ENCODE measurements at regions not wholly inside any gene's neighbourhood (a gene's known extent, or its start where the extent isn't known, plus 50 kb on each side); places are given as distances from the start of the nearest gene placed in this dataset.
"Not testable (repeated sequence)": the region's sequence is repeated elsewhere in the genome, so short reads cannot be mapped to it uniquely, and the experiment has no call there.

DNA sequence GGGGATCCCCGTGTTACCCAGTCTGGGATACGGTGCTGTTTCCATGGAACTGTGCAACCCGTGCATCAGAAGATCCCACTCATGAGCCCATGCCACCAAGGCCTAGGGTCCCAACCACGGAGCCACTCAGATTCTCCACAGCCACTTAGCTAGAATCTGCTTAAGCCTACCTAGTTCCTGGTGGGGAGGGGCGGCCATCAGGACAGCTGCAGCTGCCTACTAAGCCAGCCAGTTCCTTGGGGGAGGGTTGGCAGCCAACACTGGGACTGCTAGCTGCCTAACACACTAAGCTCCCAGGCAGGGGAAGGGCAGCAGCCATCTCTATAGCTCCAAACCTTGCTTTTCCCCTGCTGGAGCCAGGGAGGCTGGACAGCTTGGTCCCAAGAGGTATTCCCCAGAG is 549.2 kb upstream of the BRINP3 start:
- no peak for DNase-seq

DNA sequence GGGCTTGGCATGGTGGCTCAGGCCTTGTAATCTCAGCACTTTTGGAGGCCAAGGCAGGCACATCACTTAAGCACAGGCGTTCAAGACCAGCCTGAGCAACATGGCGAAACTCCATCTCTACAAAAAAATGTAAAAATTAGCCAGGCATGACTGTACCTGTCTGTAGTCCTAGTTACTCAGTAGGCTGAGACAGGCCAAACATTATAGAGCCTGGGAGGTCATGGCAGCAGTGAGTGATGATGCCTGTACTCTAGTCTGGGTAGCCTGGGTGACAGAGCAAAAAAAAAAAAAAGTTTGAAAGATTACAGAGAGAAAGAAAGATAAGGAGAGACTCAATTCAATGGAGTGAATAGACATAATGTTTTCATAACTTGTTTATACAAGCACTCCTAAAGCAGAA is 556.5 kb upstream of the BRINP3 start:
- DNase-seq, result no peak

DNA sequence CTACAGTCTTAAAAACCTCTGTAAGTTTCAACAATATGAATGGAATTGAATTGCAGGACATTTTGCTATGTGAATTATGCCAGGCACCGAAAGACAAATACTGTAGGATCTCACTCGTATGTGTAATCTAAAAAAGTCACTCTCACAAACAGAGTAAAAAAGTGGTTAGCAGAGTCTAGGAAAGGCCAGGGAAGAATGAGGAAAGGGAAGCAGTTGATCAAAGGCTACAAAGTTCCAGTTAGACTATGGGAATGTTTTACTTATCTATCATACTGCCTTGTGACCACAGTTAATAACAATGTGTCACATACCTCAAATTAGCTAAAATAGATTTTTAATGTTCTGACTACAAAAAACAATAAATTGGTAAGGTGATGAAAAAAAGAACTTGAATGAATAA is 565.4 kb upstream of the BRINP3 start:
- no peak for DNase-seq

DNA sequence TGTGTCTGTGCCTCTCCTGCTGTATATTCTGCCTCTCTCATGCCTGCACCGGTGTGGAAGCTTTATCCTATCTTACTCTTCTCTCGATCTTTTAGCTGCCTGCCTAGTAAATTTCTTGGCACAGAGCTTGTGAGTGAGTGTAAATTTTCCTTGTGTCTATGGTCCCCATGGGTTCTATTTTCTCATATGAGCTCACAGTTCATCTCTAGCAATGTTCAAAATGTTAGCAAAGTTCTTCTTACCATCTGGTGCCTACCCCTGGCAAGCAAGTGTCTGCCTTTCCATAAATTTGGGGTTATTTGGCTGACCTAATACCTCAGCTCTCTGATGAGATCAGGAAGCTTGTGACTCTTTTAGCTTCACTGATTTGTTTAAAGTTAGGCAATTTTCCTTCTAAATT is 572.1 kb upstream of the BRINP3 start:
- peak; percentile 71 for DNase-seq

DNA sequence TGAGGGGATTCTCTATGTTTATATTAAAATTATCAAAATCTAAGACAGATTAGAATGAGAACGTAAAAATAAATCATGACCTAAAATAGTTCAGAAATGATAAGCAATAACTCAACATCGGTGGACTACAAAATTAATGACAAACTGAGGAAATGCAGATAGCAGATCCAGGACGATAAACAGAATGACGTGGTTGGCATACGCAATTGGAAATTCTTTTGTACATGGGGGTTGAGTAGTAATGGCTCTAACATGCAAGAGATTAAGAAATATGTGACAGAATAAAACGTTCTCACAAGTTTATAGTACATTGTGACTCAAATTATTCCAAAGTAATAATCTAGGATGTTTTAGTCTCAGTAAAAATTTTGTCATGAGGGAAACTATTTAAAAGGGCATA is 575.2 kb upstream of the BRINP3 start:
- no peak for DNase-seq

DNA sequence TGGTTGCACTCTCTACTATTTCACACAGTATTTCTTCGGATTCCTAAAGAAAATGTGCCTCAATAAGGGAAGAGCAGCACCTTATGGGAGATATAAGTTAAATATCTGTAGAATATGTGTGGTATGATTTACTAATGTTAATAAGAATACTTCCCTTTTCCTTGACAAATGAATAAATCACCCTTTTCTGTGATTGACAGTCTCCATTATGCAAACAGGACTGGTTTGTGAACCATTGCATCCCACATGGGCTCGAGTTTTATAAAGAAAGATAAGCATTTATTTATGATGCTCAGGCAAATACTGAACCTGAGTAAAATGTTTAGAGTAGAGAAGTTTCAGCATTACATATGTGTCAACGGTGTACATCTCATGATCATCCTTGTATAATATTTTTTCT is 587.7 kb upstream of the BRINP3 start:
- DNase-seq, result no peak

DNA sequence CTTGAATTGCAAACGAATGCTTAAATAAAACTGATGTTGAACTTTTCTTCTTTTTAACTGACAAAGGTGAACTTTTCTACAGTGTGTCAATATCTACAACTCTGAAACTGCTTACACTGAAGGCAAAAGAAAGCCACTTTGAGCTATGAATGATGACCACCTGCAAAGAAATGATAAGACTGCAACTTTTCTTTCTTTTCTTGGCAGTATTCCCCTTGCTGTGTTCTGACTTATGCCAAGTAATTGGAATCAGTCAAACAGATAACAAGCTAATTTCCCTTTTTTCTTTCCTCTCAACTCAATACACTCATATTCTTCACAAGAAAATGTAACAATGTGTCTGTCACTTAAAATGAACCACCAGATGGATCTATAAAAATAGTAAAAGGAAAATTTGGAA is 588.1 kb upstream of the BRINP3 start:
- DNase-seq, result no peak

DNA sequence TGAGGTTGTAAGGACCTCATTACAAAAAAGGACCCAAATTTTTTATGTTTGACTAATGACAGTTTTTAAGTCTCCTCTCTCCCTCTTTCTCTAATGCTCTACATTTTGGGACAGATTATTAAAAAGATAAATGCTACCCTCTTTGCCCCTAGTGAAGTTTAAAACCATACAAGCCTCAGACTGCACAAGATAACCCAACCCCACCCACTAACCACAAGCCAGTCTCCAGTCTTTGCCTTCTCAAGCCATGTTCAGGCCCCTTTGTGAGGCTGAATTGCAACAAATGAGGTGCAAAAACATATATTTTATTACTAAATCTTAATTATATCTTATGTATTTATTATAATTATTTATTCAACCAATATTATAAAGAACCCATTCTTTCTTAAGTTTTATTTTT is 597.2 kb upstream of the BRINP3 start:
- DNase-seq, result no peak

DNA sequence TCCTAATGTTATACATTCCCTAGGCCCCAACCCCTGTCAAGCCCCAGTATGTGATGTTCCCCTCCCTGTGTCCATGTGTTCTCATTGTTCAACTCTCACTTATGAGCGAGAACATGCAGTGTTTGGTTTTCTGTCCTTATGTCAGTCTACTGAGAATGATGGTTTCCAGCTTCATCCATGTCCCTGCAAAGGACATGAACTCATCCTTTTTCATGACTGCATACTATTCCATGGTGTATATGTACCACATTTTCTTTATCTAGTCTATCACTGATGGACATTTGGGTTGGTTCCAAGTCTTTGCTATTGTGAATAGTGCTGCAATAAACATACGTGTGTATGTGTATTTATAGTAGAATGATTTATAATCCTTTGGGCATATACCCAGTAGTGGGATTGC is 605.4 kb upstream of the BRINP3 start:
- DNase-seq, result not testable (repeated sequence)

DNA sequence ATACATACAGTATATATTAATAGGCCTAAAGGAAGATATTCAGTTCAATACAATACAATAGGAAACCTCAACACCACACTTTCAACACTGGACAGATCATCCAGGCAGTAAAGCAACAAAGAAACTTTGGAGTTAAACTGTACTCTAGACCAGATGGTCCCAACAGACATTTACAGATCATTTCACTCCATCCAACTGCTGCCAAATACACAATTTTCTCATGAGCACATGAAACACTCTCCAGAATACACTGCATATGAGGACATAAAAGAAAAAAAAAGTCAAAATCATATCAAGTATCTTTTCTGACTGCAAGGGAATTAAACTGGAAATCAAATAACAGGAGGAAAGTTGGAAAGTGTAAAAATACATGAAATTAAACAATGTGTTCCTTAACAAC is 607.5 kb upstream of the BRINP3 start:
- peak; percentile 95 for DNase-seq

DNA sequence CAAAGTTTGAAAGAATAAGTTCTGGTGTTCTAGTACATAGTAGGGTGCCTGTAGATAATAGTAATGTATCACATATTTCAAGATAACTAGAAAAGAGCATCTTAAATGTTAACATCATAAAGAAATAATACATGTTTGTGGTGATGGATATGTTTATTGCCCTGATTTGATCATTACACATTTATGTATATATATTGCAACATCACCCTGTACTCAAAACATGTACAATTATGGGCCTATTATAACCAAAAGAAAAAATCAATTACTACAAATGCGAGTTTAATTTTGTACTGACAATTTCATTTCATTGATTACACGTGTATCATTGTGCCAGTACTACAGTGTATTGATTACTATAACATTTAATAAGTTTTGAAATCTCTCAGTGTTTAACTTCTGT is 609.2 kb upstream of the BRINP3 start:
- no peak for DNase-seq

DNA sequence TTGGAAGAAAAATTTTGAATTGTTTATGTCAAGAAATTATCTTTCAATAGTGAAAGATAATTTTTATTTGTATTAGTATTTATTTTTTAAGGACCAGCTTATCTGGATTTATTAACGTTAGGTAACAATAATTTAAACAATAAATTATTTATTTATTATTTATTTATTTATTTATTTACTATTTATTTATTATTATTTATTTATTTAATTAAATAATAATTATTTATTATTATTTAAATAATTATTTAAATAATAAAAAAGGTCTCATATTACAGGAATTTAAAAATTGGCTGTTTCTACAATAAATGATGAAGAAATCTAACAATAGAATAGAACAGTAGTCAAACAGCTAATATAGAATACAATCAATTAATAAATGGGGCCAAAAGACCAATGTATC is 618.7 kb upstream of the BRINP3 start:
- no peak for DNase-seq

DNA sequence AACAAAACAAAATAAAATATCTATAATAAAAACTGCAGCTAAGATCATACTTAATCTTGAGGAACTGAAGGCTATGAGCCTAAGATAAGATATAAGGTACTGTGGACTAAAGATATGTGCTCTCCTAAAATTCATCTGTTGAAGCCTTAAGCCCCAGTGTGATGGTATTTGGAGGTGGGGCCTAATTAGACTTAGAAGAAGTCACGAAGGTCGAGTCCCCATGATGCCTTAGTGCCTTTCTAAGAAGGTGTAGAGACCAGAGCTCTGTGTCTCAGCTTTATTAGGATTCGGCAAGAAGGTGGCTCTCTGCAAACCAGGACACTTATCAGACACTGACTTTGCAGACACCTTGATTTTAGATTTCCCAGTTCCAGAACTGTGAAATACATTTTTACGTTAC is 622.0 kb upstream of the BRINP3 start:
- DNase-seq, result no peak

DNA sequence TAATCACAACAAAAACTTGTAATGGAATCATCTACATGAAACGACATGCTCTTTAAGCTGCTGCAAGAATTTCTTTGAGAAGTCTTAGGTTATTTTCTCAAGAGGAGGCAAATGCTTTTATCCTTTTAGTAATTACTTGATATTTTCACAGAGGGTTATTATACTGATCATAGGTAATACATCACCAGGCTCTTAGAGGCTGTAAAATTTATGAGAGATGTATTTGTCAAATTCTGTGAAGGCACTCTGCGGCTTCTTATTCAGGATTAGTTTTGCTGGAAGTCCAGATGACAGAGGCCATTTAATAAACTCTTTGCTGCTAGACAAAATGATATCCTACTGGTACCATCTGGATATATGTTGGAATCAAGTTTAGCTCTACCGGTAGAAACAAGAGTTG is 624.3 kb upstream of the BRINP3 start:
- peak; percentile 23 for DNase-seq

DNA sequence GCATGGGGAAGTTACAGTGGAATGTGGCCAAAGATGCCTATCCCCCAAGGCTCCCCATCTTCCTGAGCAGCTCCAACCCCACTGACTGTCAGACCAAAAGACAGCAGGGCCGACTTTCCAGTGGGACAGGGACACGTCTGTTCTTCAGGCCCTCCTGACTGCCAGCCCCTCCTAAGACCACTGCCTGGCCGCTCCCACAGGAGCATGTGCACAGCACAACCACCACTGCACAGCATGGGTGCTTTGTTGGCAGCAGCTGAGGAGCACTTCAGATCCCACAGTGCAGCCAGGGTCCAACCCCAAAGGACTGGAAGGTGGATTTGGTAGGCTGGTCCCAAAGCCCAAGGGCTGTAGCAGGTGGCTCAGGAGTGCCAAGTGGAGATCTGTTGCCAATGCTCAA is 648.3 kb upstream of the BRINP3 start:
- DNase-seq, result no peak

DNA sequence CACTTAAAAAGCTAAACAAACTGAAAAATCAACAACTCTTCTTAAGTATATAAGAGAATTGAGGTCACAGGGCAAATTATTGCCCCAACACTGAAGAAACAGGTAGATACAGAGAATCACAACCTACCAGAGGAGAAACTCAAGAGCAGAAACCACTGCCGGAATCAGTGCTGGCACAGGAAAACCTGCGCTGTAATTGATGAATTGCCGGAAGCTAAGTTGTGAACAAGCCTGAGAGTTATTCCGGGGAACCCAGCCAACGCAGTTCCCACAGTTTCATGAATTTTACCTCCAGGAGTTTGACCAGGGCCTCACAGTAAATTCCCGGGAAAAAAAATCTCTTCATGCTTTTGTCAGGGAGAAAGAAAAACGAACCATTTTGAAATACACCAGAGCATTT is 657.1 kb upstream of the BRINP3 start:
- no peak for DNase-seq

DNA sequence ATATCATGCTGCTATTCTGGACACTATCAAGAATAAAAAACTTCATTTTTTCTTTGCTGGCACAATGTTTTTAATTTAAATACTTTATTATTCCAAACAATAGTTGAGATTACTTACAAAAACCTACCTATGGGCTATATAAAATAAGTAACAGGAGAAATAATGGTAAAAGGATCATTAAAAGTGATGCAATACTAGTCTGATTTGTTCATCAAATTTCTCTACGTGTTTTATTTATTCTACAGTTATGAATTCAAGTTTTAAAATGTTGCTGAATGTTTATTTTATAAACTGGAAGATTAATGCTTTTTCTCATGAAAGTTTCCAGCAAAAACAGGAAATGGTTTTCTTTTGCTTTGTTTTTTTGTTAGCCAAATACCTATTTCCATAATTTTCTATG is 662.4 kb upstream of the BRINP3 start:
- no peak for DNase-seq

DNA sequence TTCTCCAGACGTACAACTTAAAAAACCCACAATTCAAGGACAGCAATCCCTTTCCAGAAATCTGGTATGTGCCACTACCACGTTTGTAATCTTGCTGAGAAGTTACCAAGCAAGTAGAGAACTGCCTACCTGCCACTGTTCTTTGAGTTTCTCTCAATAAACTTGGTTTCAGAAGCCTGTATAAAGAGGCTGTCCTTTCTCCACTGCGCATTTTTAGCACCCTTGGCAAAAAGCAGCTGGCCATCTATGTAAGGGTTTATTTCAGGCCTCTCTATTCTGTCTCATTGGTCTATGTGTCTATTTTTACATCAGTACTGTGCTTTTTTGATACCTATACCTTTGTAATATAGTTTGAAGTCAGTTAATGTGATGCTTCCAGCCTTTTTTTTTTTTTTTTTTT is 665.1 kb upstream of the BRINP3 start:
- DNase-seq, result no peak

DNA sequence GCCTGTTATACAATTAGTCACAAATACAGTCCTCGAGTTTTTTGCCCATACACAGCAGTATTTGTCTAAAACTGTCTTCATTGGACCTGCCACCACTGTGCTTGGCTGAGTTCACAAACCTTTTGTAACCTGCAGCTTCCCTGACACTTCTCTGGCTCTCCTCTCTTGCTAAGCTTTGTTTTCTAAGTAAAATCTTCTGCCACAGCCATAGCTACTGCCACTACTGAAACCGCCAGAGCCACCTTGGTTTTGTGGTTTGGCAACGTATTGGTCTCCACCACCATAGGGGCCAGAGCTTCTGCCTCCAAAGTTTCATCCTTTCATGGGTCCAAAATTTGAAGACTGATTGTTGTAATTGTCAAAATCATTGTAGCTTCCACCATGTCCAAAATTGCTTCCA is 668.2 kb upstream of the BRINP3 start:
- no peak for DNase-seq

DNA sequence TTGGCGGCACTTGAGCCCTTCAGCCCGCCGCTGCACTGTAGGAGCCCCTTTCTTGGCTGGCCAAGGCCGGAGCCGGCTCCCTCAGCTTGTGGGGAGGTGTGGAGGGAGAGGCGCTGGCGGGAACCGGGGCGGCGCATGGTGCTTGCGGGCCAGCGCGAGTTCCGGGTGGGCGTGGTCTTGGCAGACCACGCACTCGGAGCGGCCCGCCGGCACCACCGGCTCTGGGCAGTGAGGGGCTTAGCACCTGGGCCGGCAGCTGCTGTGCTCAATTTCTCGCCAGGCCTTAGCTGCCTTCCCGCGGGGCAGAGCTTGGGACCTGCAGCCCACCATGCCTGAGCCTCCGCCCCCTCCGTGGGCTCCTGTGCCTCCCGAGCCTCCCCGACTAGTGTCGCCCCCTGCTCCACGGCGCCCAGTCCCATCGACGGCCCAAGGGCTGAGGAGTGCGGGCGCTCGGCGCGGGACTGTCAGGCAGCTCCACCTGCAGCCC is 673.7 kb upstream of the BRINP3 start:
- no peak for DNase-seq

DNA sequence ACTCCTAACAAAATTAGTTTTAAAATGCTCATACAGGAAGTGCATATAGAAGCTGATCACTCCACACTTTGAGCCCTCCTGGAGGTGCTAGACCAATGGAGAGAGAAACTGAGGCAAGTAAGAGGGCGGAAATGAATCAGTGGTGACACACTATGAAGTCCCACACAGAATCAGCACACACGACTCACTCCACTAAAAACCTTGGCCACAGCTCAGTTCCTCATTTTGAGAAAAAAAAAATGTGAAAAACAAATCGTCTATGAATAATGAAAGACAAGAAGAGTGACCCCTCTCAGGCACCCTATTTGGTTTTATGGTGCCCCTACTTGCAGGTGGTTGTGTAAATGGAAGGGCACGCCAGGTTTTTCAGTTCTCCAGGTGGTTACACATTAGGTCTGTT is 675.1 kb upstream of the BRINP3 start:
- no peak for DNase-seq

DNA sequence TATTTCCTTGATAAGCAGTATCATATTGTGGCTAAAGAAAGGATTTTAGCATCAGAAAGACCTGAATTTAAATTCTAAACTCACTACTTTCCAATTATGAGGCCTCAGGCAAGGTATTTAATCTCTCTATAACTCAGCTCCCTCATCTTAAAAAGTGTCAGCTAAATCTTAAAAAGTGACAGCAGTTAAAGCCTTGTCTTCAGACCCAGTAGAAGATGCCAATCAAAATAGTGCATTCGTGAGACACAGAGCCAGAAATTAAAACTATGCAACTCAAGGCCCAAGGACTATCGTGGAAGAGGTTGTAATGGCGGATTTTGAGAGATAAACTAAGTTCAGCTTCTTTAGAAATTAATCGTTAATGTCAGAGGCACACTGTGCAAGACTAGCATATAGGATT is 677.5 kb upstream of the BRINP3 start:
- no peak for DNase-seq

DNA sequence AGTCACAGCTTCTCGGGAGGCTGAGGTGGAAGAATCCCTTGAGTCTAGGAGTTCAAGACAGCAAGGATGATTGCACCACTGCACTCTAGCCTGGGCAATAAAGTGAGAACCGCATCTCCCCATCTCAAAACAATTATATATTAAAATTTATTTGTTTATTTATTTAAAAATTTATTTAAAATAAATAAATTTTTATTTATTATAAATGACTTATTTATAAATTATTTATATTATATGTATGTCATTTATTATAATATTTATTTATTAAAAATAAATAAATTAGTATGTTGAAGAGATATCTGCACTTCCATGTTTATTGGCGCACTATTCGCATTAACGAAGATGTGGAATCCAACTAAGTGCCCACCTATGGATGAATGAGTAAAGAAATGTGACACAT is 683.2 kb upstream of the BRINP3 start:
- DNase-seq, result no peak

DNA sequence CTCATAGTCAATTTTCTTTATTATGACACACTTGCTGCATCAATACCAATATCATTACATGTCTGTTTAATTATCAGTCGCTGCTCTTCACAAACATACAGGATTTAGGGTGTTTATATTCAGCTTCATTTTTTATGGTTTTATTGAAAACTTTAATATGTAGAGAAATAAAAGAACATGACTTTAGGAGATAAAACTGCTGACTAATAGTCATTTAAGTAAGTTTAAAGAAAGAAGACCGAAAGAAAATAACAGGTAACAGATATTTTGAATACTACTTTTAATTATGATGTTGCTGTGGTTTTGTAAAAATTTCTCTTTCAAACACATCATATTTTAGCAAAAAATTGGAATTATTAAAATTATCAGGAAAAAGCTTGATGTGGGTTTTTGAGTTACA is 685.1 kb upstream of the BRINP3 start:
- no peak for DNase-seq

DNA sequence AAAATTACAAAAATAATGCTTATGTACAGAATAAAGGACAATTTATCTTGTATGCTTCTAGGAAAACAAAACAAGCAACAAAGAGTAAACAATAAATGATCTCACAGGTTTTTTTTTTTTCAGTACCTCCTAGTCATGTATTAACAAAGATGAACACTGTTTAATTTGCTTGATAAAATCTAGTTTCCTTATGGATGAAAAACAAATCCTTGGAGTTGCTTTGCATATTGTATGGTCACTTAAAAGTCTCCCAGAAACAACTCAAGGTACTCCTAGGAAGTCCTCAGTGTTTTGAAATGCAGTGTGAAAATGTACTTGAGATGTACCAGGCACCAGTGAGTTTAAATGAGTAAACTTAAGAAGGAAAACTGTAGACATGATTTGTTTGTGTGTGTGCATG is 686.0 kb upstream of the BRINP3 start:
- no peak for DNase-seq

DNA sequence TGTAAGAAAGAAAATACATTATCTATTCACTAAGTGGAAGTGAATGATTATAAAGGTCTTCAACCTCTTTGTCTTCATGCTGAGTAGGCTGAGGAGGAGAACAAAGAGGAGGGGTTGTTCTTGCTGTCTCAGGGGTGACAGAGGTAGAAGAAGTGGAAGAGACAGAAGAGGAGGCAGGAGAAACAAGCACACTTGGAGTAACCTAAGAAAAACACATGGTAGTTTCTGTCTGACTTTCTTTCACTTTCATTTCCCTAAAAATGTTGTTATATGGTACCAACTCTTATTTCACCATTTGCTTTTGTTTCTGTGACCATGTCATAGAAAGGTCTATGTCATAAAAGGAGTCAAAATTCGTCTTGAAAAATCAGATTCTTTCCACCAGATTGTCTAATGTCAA is 696.6 kb upstream of the BRINP3 start:
- no peak for DNase-seq
